GM19467 (cell line): ENCODE measurements at regions not wholly inside any gene's neighbourhood (a gene's known extent, or its start where the extent isn't known, plus 50 kb on each side); places are given as distances from the start of the nearest gene placed in this dataset.

Source experiments
- ATAC-seq: cut with Tn5 transposase; IDR thresholded peaks from one replicate; pipeline ENCODE4 v1.9.1; 2021; ENCODE audit warnings: mild to moderate bottlenecking, moderate library complexity; ENCODE audit not compliant: unreplicated experiment

- ATAC-seq: no peak
Observed at GRCh38 chr4:122516376-122516775, 59.9 kb upstream of the IL2 start.

- no peak for ATAC-seq
Observed at GRCh38 chr4:122514671-122515070, 58.1 kb upstream of the IL2 start.

GRCh38 chr4:122512430-122512829, 55.9 kb upstream of the IL2 start:
- no peak for ATAC-seq

GRCh38 chr4:122508083-122508482, 51.6 kb upstream of the IL2 start:
- ATAC-seq: no peak
